GM18505 (cell line): ENCODE measurements at regions not wholly inside any gene's neighbourhood (a gene's known extent, or its start where the extent isn't known, plus 50 kb on each side); places are given as distances from the start of the nearest gene placed in this dataset.
A peak's percentile ranks its signal among the peaks of the same experiment; 100 is the strongest.

Source experiments
- ATAC-seq: cut with Tn5 transposase; IDR thresholded peaks from one replicate; pipeline ENCODE4 v1.9.1; 2021; ENCODE audit not compliant: unreplicated experiment
- POLR2A ChIP-seq: IDR thresholded peaks from 4 replicates; pipeline ENCODE4 v1.6.1; 2011; ENCODE audit warnings: borderline replicate concordance; ENCODE audit not compliant: insufficient read depth, insufficient read length; ENCODE audit errors: extremely low read depth

GRCh38 chr14:22465201-22465840, 123.7 kb downstream of the DAD1 start:
- no peak for TF ChIP-seq POLR2A
- no peak for ATAC-seq

GRCh38 chr14:22464422-22465142, 124.4 kb downstream of the DAD1 start:
- TF ChIP-seq POLR2A = no peak
- ATAC-seq = peak; percentile 54

GRCh38 chr14:22463763-22464173, 125.3 kb downstream of the DAD1 start:
- ATAC-seq = no peak

GRCh38 chr14:22462923-22463322, 126.1 kb downstream of the DAD1 start:
- no peak for ATAC-seq
- no peak for TF ChIP-seq POLR2A

More at GRCh38 chr14:22463763-22464173, 125.3 kb downstream of the DAD1 start:
- TF ChIP-seq POLR2A = no peak

- no peak for TF ChIP-seq POLR2A
- no peak for ATAC-seq
These were observed 128.4 kb downstream of the DAD1 start for GRCh38 chr14:22460461-22461195.

GRCh38 chr14:22458737-22459136, 130.3 kb downstream of the DAD1 start:
- TF ChIP-seq POLR2A = no peak
- ATAC-seq = no peak

GRCh38 chr14:22456998-22457594, 131.9 kb downstream of the DAD1 start:
- no peak for TF ChIP-seq POLR2A
- ATAC-seq = no peak

GRCh38 chr14:22456421-22456820, 132.6 kb downstream of the DAD1 start:
- no peak for ATAC-seq

GRCh38 chr14:22452330-22452729, 136.7 kb downstream of the DAD1 start:
- no peak for ATAC-seq
- no peak for TF ChIP-seq POLR2A

More at GRCh38 chr14:22456421-22456820, 132.6 kb downstream of the DAD1 start:
- no peak for TF ChIP-seq POLR2A

GRCh38 chr14:22450266-22450665, 138.8 kb downstream of the DAD1 start:
- ATAC-seq = no peak
- no peak for TF ChIP-seq POLR2A

GRCh38 chr14:22449600-22449905, 139.5 kb downstream of the DAD1 start:
- no peak for ATAC-seq
- TF ChIP-seq POLR2A = no peak

GRCh38 chr14:22448905-22449599, 140.0 kb downstream of the DAD1 start:
- TF ChIP-seq POLR2A = peak; percentile 11
- ATAC-seq = peak; percentile 43
